ENCODE measurements at regions not wholly inside any gene's neighbourhood (a gene's known extent, or its start where the extent isn't known, plus 50 kb on each side); places are given as distances from the start of the nearest gene placed in this dataset.

DNA sequence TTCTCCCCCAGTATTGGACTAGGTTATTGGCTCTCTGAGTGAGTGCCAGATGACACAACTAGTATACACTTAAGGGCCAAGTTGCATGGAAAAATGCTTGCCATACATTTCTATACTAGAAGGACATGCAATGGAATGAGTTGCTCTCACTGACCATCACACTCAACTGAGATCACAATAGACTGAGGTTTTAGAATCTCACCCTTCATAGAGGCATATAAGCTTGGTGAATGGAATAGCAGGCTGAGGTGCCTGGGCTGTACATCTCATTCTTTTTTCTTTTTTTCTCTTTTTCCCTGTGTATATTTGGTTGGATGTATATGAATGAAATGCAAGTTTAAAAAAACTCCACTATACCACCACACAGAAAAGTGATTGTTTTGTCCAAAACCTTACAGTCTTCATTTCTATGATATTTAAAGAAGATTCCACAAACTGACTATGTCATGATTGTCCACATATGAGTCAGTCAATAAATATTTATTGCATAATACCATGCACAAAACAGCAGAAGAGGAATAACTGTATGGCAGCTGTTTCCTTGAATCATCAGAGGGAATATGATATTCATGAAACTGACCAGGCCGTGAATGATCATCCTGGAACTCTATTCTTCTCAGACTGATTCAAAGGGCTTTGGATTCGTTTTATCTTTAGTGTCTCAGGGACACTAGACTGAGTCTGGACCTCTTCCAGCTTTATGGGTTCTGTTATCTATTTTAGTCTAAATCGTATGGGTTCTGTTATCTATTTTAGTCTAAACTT lies 122.6 kb upstream of the STK17B start (continued):
- TF ChIP-seq, protein P1, sequence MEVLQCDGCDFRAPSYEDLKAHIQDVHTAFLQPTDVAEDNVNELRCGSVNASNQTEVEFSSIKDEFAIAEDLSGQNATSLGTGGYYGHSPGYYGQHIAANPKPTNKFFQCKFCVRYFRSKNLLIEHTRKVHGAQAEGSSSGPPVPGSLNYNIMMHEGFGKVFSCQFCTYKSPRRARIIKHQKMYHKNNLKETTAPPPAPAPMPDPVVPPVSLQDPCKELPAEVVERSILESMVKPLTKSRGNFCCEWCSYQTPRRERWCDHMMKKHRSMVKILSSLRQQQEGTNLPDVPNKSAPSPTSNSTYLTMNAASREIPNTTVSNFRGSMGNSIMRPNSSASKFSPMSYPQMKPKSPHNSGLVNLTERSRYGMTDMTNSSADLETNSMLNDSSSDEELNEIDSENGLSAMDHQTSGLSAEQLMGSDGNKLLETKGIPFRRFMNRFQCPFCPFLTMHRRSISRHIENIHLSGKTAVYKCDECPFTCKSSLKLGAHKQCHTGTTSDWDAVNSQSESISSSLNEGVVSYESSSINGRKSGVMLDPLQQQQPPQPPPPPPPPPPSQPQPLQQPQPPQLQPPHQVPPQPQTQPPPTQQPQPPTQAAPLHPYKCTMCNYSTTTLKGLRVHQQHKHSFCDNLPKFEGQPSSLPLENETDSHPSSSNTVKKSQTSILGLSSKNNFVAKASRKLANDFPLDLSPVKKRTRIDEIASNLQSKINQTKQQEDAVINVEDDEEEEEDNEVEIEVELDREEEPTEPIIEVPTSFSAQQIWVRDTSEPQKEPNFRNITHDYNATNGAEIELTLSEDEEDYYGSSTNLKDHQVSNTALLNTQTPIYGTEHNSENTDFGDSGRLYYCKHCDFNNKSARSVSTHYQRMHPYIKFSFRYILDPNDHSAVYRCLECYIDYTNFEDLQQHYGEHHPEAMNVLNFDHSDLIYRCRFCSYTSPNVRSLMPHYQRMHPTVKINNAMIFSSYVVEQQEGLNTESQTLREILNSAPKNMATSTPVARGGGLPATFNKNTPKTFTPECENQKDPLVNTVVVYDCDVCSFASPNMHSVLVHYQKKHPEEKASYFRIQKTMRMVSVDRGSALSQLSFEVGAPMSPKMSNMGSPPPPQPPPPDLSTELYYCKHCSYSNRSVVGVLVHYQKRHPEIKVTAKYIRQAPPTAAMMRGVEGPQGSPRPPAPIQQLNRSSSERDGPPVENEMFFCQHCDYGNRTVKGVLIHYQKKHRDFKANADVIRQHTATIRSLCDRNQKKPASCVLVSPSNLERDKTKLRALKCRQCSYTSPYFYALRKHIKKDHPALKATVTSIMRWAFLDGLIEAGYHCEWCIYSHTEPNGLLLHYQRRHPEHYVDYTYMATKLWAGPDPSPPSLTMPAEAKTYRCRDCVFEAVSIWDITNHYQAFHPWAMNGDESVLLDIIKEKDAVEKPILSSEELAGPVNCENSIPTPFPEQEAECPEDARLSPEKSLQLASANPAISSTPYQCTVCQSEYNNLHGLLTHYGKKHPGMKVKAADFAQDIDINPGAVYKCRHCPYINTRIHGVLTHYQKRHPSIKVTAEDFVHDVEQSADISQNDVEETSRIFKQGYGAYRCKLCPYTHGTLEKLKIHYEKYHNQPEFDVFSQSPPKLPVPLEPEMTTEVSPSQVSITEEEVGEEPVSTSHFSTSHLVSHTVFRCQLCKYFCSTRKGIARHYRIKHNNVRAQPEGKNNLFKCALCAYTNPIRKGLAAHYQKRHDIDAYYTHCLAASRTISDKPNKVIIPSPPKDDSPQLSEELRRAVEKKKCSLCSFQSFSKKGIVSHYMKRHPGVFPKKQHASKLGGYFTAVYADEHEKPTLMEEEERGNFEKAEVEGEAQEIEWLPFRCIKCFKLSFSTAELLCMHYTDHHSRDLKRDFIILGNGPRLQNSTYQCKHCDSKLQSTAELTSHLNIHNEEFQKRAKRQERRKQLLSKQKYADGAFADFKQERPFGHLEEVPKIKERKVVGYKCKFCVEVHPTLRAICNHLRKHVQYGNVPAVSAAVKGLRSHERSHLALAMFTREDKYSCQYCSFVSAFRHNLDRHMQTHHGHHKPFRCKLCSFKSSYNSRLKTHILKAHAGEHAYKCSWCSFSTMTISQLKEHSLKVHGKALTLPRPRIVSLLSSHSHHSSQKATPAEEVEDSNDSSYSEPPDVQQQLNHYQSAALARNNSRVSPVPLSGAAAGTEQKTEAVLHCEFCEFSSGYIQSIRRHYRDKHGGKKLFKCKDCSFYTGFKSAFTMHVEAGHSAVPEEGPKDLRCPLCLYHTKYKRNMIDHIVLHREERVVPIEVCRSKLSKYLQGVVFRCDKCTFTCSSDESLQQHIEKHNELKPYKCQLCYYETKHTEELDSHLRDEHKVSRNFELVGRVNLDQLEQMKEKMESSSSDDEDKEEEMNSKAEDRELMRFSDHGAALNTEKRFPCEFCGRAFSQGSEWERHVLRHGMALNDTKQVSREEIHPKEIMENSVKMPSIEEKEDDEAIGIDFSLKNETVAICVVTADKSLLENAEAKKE (CRISPR knock-in tag; IDR thresholded peaks at IDR 0.05): no peak

DNA sequence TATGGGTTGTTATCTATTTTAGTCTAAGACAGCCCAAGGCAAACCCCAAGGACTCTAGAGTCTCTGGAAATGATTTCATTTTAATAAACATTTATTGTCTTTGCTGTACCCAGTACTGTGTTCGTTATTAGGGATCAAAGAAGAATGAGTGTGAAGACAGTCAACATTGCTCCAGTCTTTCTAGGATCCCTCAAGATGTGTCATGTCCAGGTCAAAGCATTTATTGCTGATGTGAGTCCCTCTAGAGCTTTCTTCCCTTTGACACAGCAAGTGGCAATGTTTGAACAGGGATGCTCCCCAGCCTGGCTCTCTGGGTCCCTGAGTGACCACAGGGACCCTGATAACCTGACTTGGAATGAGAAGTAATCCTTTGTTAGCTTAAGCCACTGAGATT lies 123.1 kb upstream of the STK17B start:
- peaks cover 5% of the 10 kb centered on the region for H3K27me3 Mint-ChIP-seq (ENCODE audit: insufficient read depth, low read depth, poor library complexity)

More for the DNA sequence above, 123.1 kb upstream of the STK17B start:
- Histone ChIP-seq H3K36me3 (ENCODE audit: insufficient read depth) (no peaks in the 10 kb centered on the region), H4K20me1 (replicated peaks; ENCODE audit: insufficient read depth) (no peaks in the 10 kb centered on the region), H3K79me2 (replicated peaks; ENCODE audit: insufficient read depth) (no peaks in the 10 kb centered on the region), H3K4me1 (ENCODE audit: insufficient read depth) (no peaks in the 10 kb centered on the region), H3K4me3 (no peak overlapping the region), H2AFZ (no peak overlapping the region), H3K27me3 (ENCODE audit: insufficient read depth) (no peaks in the 10 kb centered on the region), H3K9me2 (ENCODE audit: insufficient read depth) (no peaks in the 10 kb centered on the region), H3F3A (replicated peaks; ENCODE audit: low read depth) (no peaks in the 10 kb centered on the region), H3K27ac (ENCODE audit: low read depth) (no peak overlapping the region), H3K4me2 (no peak overlapping the region)
- TF ChIP-seq ZNF331 (CRISPR knock-in tag; IDR thresholded peaks at IDR 0.05; ENCODE audit: low read depth) (no peak), POLR2AphosphoS5 (IDR thresholded peaks at IDR 0.05; ENCODE audit: low read depth) (no peak)
- TF ChIP-seq, protein P2, sequence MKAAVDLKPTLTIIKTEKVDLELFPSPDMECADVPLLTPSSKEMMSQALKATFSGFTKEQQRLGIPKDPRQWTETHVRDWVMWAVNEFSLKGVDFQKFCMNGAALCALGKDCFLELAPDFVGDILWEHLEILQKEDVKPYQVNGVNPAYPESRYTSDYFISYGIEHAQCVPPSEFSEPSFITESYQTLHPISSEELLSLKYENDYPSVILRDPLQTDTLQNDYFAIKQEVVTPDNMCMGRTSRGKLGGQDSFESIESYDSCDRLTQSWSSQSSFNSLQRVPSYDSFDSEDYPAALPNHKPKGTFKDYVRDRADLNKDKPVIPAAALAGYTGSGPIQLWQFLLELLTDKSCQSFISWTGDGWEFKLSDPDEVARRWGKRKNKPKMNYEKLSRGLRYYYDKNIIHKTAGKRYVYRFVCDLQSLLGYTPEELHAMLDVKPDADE (IDR thresholded peaks at IDR 0.05): no peak
- H3K4me3 Mint-ChIP-seq: no peak overlapping the region
- H3K9me3 Mint-ChIP-seq: no peaks in the 10 kb centered on the region
- DNase-seq (ENCODE audit: low spot score) (no peak), ATAC-seq (no peak)
- H3K27ac Mint-ChIP-seq: no peak overlapping the region
- H3K4me1 Mint-ChIP-seq: no peaks in the 10 kb centered on the region
- no peaks in the 10 kb centered on the region for H3K36me3 Mint-ChIP-seq (ENCODE audit: low read depth)

Measured in GM23338 (cell line).